ENCODE measurements at regions not wholly inside any gene's neighbourhood (a gene's known extent, or its start where the extent isn't known, plus 50 kb on each side); places are given as distances from the start of the nearest gene placed in this dataset.

DNA sequence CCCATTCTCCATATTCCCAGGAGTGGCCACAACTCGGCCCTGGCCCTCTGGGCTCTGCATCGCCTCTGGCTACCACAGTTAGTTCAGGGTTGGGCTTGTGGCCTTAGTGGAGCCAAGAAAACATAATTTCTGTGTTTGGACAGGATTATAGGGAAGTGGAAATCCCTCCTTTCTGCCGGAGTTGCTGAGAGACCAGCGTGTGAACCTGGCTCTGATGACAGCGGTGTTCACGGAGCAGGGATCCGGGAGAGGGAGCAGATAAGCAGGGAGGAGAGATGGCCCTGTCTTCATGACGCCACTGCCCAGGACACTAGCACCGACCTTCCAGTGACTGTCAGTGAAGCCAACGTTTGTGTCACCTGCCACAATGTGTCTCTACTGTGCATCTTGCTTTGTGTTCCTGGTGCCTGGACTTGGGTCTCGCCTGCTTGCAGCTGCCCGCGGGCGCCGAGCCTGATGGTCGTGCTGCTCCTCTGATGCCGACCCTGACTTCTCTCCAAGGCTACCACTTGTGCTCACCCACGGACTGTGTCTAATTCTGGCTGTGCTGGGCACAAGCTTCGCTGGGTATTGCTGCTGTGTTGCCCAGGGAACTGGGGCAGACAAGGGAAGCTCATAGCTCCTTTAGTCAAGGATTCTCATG, 67.0 kb upstream of the VIPR2 start:
- DNase-seq (no peak), ATAC-seq (peak; percentile 56 to 79 (median 70))
- Histone ChIP-seq H3K4me3 (no peak overlapping the region), H3K27me3 (peaks cover 0 to 13% (median 0%) of the 10 kb centered on the region in 7 donors), H3K4me1 (peaks cover 0 to 22% (median 5%) of the 10 kb centered on the region in 9 donors), H3K9me3 (no peaks in the 10 kb centered on the region), H3K36me3 (no peaks in the 10 kb centered on the region), H3K27ac (peak overlapping the region in 1 of 10 donors; percentile 10)
- TF ChIP-seq, protein P1, sequence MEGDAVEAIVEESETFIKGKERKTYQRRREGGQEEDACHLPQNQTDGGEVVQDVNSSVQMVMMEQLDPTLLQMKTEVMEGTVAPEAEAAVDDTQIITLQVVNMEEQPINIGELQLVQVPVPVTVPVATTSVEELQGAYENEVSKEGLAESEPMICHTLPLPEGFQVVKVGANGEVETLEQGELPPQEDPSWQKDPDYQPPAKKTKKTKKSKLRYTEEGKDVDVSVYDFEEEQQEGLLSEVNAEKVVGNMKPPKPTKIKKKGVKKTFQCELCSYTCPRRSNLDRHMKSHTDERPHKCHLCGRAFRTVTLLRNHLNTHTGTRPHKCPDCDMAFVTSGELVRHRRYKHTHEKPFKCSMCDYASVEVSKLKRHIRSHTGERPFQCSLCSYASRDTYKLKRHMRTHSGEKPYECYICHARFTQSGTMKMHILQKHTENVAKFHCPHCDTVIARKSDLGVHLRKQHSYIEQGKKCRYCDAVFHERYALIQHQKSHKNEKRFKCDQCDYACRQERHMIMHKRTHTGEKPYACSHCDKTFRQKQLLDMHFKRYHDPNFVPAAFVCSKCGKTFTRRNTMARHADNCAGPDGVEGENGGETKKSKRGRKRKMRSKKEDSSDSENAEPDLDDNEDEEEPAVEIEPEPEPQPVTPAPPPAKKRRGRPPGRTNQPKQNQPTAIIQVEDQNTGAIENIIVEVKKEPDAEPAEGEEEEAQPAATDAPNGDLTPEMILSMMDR (IDR thresholded peaks at IDR 0.05), result no peak
- intact Hi-C loops (cut with DNase I), result no loop called here
- 48 to 50% methylated on average over 19 of the region's 19 CpGs for WGBS, 2 donors

GRCh38 chr7:159210581-159211235, 66.0 kb upstream of the VIPR2 start:
- Histone ChIP-seq H3K27ac (peak overlapping the region in 2 of 10 donors; percentile 7 to 16), H3K27me3 (peaks cover 0 to 12% (median 0%) of the 10 kb centered on the region in 7 donors), H3K4me1 (peaks cover 0 to 22% (median 5%) of the 10 kb centered on the region in 9 donors), H3K36me3 (no peaks in the 10 kb centered on the region), H3K4me3 (no peak overlapping the region), H3K9me3 (no peaks in the 10 kb centered on the region)
- TF ChIP-seq, protein P1 (IDR thresholded peaks at IDR 0.05), result no peak
- WGBS, 2 donors, result 60 to 74% methylated on average over 1 of the region's 1 CpG
- ATAC-seq (peak in 2 of 8 donors; percentile 12 to 35), DNase-seq (no peak)
- intact Hi-C loops (cut with DNase I), result no loop called here

GRCh38 chr7:159209429-159209828, 64.8 kb upstream of the VIPR2 start:
- DNase-seq (no peak), ATAC-seq (no peak)
- 54 to 64% methylated on average over 3 of the region's 3 CpGs for WGBS, 2 donors
- no peak overlapping the region for H3K4me3 ChIP-seq
- TF ChIP-seq, protein P1 (IDR thresholded peaks at IDR 0.05), result no peak
- peaks cover 0 to 22% (median 5%) of the 10 kb centered on the region in 9 donors for H3K4me1 ChIP-seq
- no peak overlapping the region for H3K27ac ChIP-seq
- peaks cover 0 to 8% (median 0%) of the 10 kb centered on the region in 7 donors for H3K27me3 ChIP-seq
- no peaks in the 10 kb centered on the region for H3K9me3 ChIP-seq
- H3K36me3 ChIP-seq, result no peaks in the 10 kb centered on the region
- intact Hi-C loops (cut with DNase I), result no loop called here

- DNase-seq (no peak), ATAC-seq (no peak)
- Histone ChIP-seq H3K9me3 (no peaks in the 10 kb centered on the region), H3K27ac (no peak overlapping the region), H3K36me3 (no peaks in the 10 kb centered on the region), H3K4me1 (peaks cover 0 to 22% (median 5%) of the 10 kb centered on the region in 9 donors), H3K4me3 (no peak overlapping the region), H3K27me3 (peaks cover 0 to 8% (median 0%) of the 10 kb centered on the region in 7 donors)
- TF ChIP-seq, protein P1 (IDR thresholded peaks at IDR 0.05), result no peak
- intact Hi-C loops (cut with DNase I), result no loop called here
- 81 to 83% methylated on average over 2 of the region's 2 CpGs for WGBS, 2 donors
These were observed 63.3 kb upstream of the VIPR2 start for GRCh38 chr7:159207951-159208350.

All from heart right ventricle (tissue), 16 donors.